GM19463 (cell line): ENCODE measurements at regions not wholly inside any gene's neighbourhood (a gene's known extent, or its start where the extent isn't known, plus 50 kb on each side); places are given as distances from the start of the nearest gene placed in this dataset.

ENCODE experiments used
- ATAC-seq: cut with Tn5 transposase; IDR thresholded peaks from one replicate; pipeline ENCODE4 v1.9.1; 2021; ENCODE audit warnings: mild to moderate bottlenecking, moderate library complexity; ENCODE audit not compliant: unreplicated experiment

GRCh38 chr13:62092536-62092935 is 676.9 kb upstream of the PCDH20 start:
- ATAC-seq = no peak

GRCh38 chr13:62088165-62088564 is 672.5 kb upstream of the PCDH20 start:
- no peak for ATAC-seq

GRCh38 chr13:62087124-62087523 is 671.5 kb upstream of the PCDH20 start:
- no peak for ATAC-seq

- no peak for ATAC-seq
These were observed 669.9 kb upstream of the PCDH20 start for GRCh38 chr13:62085337-62086229.

- ATAC-seq = no peak
These were observed 669.1 kb upstream of the PCDH20 start for GRCh38 chr13:62084728-62085127.

- no peak for ATAC-seq
These were observed 652.2 kb upstream of the PCDH20 start for GRCh38 chr13:62067821-62068220.

- no peak for ATAC-seq
These were observed 649.4 kb upstream of the PCDH20 start for GRCh38 chr13:62065016-62065415.

- no peak for ATAC-seq
These were observed 646.1 kb upstream of the PCDH20 start for GRCh38 chr13:62061751-62062150.

GRCh38 chr13:62060570-62060969 is 644.9 kb upstream of the PCDH20 start:
- ATAC-seq = no peak

GRCh38 chr13:62057286-62057685 is 641.6 kb upstream of the PCDH20 start:
- no peak for ATAC-seq

GRCh38 chr13:62049992-62050391 is 634.3 kb upstream of the PCDH20 start:
- ATAC-seq = no peak

- ATAC-seq = no peak
These were observed 630.9 kb upstream of the PCDH20 start for GRCh38 chr13:62046512-62046911.

GRCh38 chr13:62043600-62043999 is 628.0 kb upstream of the PCDH20 start:
- no peak for ATAC-seq

GRCh38 chr13:62040806-62041205 is 625.2 kb upstream of the PCDH20 start:
- no peak for ATAC-seq

- no peak for ATAC-seq
These were observed 624.4 kb upstream of the PCDH20 start for GRCh38 chr13:62040078-62040477.

GRCh38 chr13:62038214-62038613 is 622.6 kb upstream of the PCDH20 start:
- ATAC-seq = peak; percentile 60

GRCh38 chr13:62035981-62036380 is 620.3 kb upstream of the PCDH20 start:
- no peak for ATAC-seq

- no peak for ATAC-seq
These were observed 618.3 kb upstream of the PCDH20 start for GRCh38 chr13:62033934-62034333.

GRCh38 chr13:62022369-62022768 is 606.7 kb upstream of the PCDH20 start:
- ATAC-seq = no peak

- ATAC-seq = no peak
These were observed 604.2 kb upstream of the PCDH20 start for GRCh38 chr13:62019858-62020257.

- ATAC-seq = no peak
These were observed 598.6 kb upstream of the PCDH20 start for GRCh38 chr13:62014299-62014698.

- ATAC-seq = no peak
These were observed 587.8 kb upstream of the PCDH20 start for GRCh38 chr13:62003452-62003851.

GRCh38 chr13:61994174-61994573 is 578.5 kb upstream of the PCDH20 start:
- no peak for ATAC-seq
